PC-3 (cell line): ENCODE measurements at regions not wholly inside any gene's neighbourhood (a gene's known extent, or its start where the extent isn't known, plus 50 kb on each side); places are given as distances from the start of the nearest gene placed in this dataset.

ENCODE experiments used
- ATAC-seq: fragments of 200-7000 bp; cut with Tn5 transposase; 2 replicates; pipeline ENCODE4 v1.9.1; 2020; ENCODE audit warnings: mild to moderate bottlenecking, moderate library complexity
- BruUV-seq: library from RNA; stranded (reverse); fragments of 400-500 nt; replicated peaks from 2 replicates; lab custom pipeline; 2021; lab: Mats Ljungman, UMichigan
- CTCF ChIA-PET: fragments of 300-600 bp; sonication (Branson Sonifier 250); formaldehyde crosslinking; loops from one replicate; lab custom pipeline; 2022; ENCODE audit warnings: antibody characterized with exemption; lab: Charles Lee
- POLR2A ChIA-PET: fragments of 300-600 bp; sonication (Branson Sonifier 250); formaldehyde crosslinking; loops from one replicate; lab custom pipeline; 2022; ENCODE audit warnings: antibody characterized with exemption; ENCODE audit not compliant: unreplicated experiment; lab: Charles Lee
- DNase-seq: peaks from one replicate; pipeline ENCODE4 v3.0.0-alpha.2; 2015
- H2AFZ ChIP-seq: fragments of 300-600 bp; sonication (generic); 2 replicates; pipeline ENCODE4 v1.6.0; 2016; ENCODE audit warnings: antibody characterized with exemption, low read length
- H3F3A ChIP-seq: fragments of 300-600 bp; sonication (generic); one replicate; pipeline ENCODE4 v1.6.0; 2017; ENCODE audit warnings: antibody characterized with exemption, low read length, control low read depth, mild to moderate bottlenecking; ENCODE audit not compliant: unreplicated experiment
- H3K27ac ChIP-seq: fragments of 300-600 bp; sonication (generic); 2 replicates; pipeline ENCODE4 v1.5.1; 2016; ENCODE audit warnings: mild to moderate bottlenecking, low read length
- H3K27me3 ChIP-seq: fragments of 300-600 bp; sonication (generic); 2 replicates; pipeline ENCODE4 v1.6.1; 2016; ENCODE audit warnings: low read length, mixed read lengths
- H3K36me3 ChIP-seq: fragments of 300-600 bp; sonication (generic); 2 replicates; pipeline ENCODE4 v1.6.1; 2016; ENCODE audit warnings: low read depth, mixed run types, low read length, mixed read lengths
- H3K4me1 ChIP-seq: fragments of 300-600 bp; sonication (generic); 2 replicates; pipeline ENCODE4 v1.5.1; 2016; ENCODE audit warnings: low read length; ENCODE audit not compliant: insufficient read depth
- H3K4me2 ChIP-seq: fragments of 300-600 bp; sonication (generic); 2 replicates; pipeline ENCODE4 v1.6.0; 2016; ENCODE audit warnings: low read length
- H3K4me3 ChIP-seq: fragments of 300-600 bp; sonication (generic); 2 replicates; pipeline ENCODE4 v1.5.1; 2016; ENCODE audit warnings: mild to moderate bottlenecking, low read length, mixed read lengths
- H3K79me2 ChIP-seq: fragments of 300-600 bp; sonication (generic); 2 replicates; pipeline ENCODE4 v1.6.1; 2017; ENCODE audit warnings: low read length, mixed read lengths
- H3K9ac ChIP-seq: fragments of 300-600 bp; sonication (generic); 2 replicates; pipeline ENCODE4 v1.6.0; 2016; ENCODE audit warnings: mild to moderate bottlenecking, low read length
- H3K9me2 ChIP-seq: fragments of 300-600 bp; sonication (generic); replicated peaks from 2 replicates; pipeline ENCODE4 v1.6.1; 2016; ENCODE audit warnings: mixed run types, low read length, mixed read lengths
- H3K9me3 ChIP-seq: fragments of 300-600 bp; sonication (generic); 2 replicates; pipeline ENCODE4 v1.6.1; 2016; ENCODE audit warnings: low read length, mixed read lengths
- H4K20me1 ChIP-seq: fragments of 300-600 bp; sonication (generic); 2 replicates; pipeline ENCODE4 v1.6.1; 2016; ENCODE audit warnings: low read length, mixed read lengths
- CTCF ChIP-seq: fragments of 300-600 bp; sonication (generic); conservative IDR thresholded peaks from 2 replicates; pipeline ENCODE4 v1.5.1; 2017; ENCODE audit warnings: antibody characterized with exemption, low read depth, mild to moderate bottlenecking, low read length
- EZH2 ChIP-seq: fragments of 300-600 bp; sonication (generic); IDR thresholded peaks from one replicate; pipeline ENCODE4 v1.6.1; 2017; ENCODE audit warnings: antibody characterized with exemption, mild to moderate bottlenecking, low read length; ENCODE audit not compliant: unreplicated experiment
- EZH2phosphoT487 ChIP-seq: fragments of 300-600 bp; sonication (generic); IDR thresholded peaks from 2 replicates; pipeline ENCODE4 v1.6.1; 2018; ENCODE audit warnings: mild to moderate bottlenecking, antibody characterized with exemption, low read length, borderline replicate concordance
- intact Hi-C: fragments of 100-400 bp; cut with micrococcal nuclease; formaldehyde crosslinking; loops from 2 replicates; pipeline ENCODE4 v1.9.0; 2023

GRCh38 chr5:104952876-104953275 lies 1390.3 kb upstream of the NUDT12 start:
- H3K9me3 ChIP-seq = no peaks in the 10 kb centered on the region
- H3K4me2 ChIP-seq = no peak overlapping the region
- no peaks in the 10 kb centered on the region for H3K9me2 ChIP-seq
- H3K36me3 ChIP-seq = no peaks in the 10 kb centered on the region
- H3K27me3 ChIP-seq = no peaks in the 10 kb centered on the region
- H4K20me1 ChIP-seq = no peaks in the 10 kb centered on the region
- H3K9ac ChIP-seq = no peak overlapping the region
- no peak overlapping the region for H3K4me3 ChIP-seq
- H3K79me2 ChIP-seq = no peaks in the 10 kb centered on the region
- no TSS peak for BruUV-seq
- TF ChIP-seq CTCF (no peak), EZH2 (no peak), EZH2phosphoT487 (no peak)
- H3K27ac ChIP-seq = no peak overlapping the region
- ChIA-PET POLR2A (no interaction called here), CTCF (no interaction called here)
- intact Hi-C loops = no loop called here
- H2AFZ ChIP-seq = no peak overlapping the region
- ATAC-seq (no peak), DNase-seq (no peak)
- H3F3A ChIP-seq = no peaks in the 10 kb centered on the region
- H3K4me1 ChIP-seq = no peaks in the 10 kb centered on the region

GRCh38 chr5:104951829-104952228 lies 1389.2 kb upstream of the NUDT12 start:
- no peaks in the 10 kb centered on the region for H3F3A ChIP-seq
- ATAC-seq = no peak
- no peaks in the 10 kb centered on the region for H3K4me1 ChIP-seq
- no peak overlapping the region for H3K27ac ChIP-seq
- no peaks in the 10 kb centered on the region for H3K27me3 ChIP-seq
- no peaks in the 10 kb centered on the region for H3K9me2 ChIP-seq
- BruUV-seq = no TSS peak
- DNase-seq = no peak
- no peak overlapping the region for H3K4me2 ChIP-seq
- CTCF ChIA-PET = no interaction called here
- H3K36me3 ChIP-seq = no peaks in the 10 kb centered on the region
- POLR2A ChIA-PET = no interaction called here
- intact Hi-C loops = no loop called here
- no peaks in the 10 kb centered on the region for H3K9me3 ChIP-seq
- H3K4me3 ChIP-seq = no peak overlapping the region
- no peak overlapping the region for H2AFZ ChIP-seq
- TF ChIP-seq CTCF = no peak
- no peak for TF ChIP-seq EZH2phosphoT487
- no peak overlapping the region for H3K9ac ChIP-seq
- no peaks in the 10 kb centered on the region for H3K79me2 ChIP-seq
- H4K20me1 ChIP-seq = no peaks in the 10 kb centered on the region

- BruUV-seq = no TSS peak
- no peaks in the 10 kb centered on the region for H3K9me2 ChIP-seq
- H2AFZ ChIP-seq = no peak overlapping the region
- no peaks in the 10 kb centered on the region for H3K27me3 ChIP-seq
- intact Hi-C loops = no loop called here
- no peak overlapping the region for H3K27ac ChIP-seq
- no peaks in the 10 kb centered on the region for H3K9me3 ChIP-seq
- no peak overlapping the region for H3K9ac ChIP-seq
- no peak for TF ChIP-seq EZH2phosphoT487
- no peak for TF ChIP-seq CTCF
- no peak for TF ChIP-seq EZH2
- no peak for ATAC-seq
- no peaks in the 10 kb centered on the region for H3K79me2 ChIP-seq
- CTCF ChIA-PET = no interaction called here
- no peaks in the 10 kb centered on the region for H3K36me3 ChIP-seq
- no peak overlapping the region for H3K4me3 ChIP-seq
- peaks cover 7% of the 10 kb centered on the region; the same call in 1 of the 2 replicates for H3K4me1 ChIP-seq
- no peaks in the 10 kb centered on the region for H4K20me1 ChIP-seq
- H3F3A ChIP-seq = no peaks in the 10 kb centered on the region
- no peak overlapping the region for H3K4me2 ChIP-seq
- POLR2A ChIA-PET = no interaction called here
- DNase-seq = no peak
These were observed 1384.5 kb upstream of the NUDT12 start for GRCh38 chr5:104947076-104947475.
